HG02870 (cell line): ENCODE measurements at regions not wholly inside any gene's neighbourhood (a gene's known extent, or its start where the extent isn't known, plus 50 kb on each side); places are given as distances from the start of the nearest gene placed in this dataset.
"Not testable (repeated sequence)": the region's sequence is repeated elsewhere in the genome, so short reads cannot be mapped to it uniquely, and the experiment has no call there.

ENCODE experiments used
- ATAC-seq: cut with Tn5 transposase; IDR thresholded peaks from one replicate; pipeline ENCODE4 v1.9.1; 2021; ENCODE audit warnings: mild to moderate bottlenecking, moderate library complexity; ENCODE audit not compliant: unreplicated experiment

GRCh38 chr2:2466534-2466933 is 135.5 kb upstream of the MYT1L start:
- ATAC-seq, result no peak

- no peak for ATAC-seq
Measured at GRCh38 chr2:2464643-2465042, 133.6 kb upstream of the MYT1L start.

GRCh38 chr2:2464094-2464493 is 133.0 kb upstream of the MYT1L start:
- ATAC-seq, result no peak

- no peak for ATAC-seq
Measured at GRCh38 chr2:2456721-2457120, 125.6 kb upstream of the MYT1L start.

- no peak for ATAC-seq
Measured at GRCh38 chr2:2455151-2455550, 124.1 kb upstream of the MYT1L start.

GRCh38 chr2:2452961-2453360 is 121.9 kb upstream of the MYT1L start:
- no peak for ATAC-seq

GRCh38 chr2:2451275-2451674 is 120.2 kb upstream of the MYT1L start:
- ATAC-seq, result not testable (repeated sequence)

GRCh38 chr2:2448178-2448577 is 117.1 kb upstream of the MYT1L start:
- ATAC-seq, result no peak

GRCh38 chr2:2422621-2423020 is 91.5 kb upstream of the MYT1L start:
- no peak for ATAC-seq

GRCh38 chr2:2413525-2413924 is 82.5 kb upstream of the MYT1L start:
- no peak for ATAC-seq

- ATAC-seq, result no peak
Measured at GRCh38 chr2:2410987-2411386, 79.9 kb upstream of the MYT1L start.

- no peak for ATAC-seq
Measured at GRCh38 chr2:2409481-2409880, 78.4 kb upstream of the MYT1L start.

GRCh38 chr2:2405780-2406179 is 74.7 kb upstream of the MYT1L start:
- ATAC-seq, result no peak

- no peak for ATAC-seq
Measured at GRCh38 chr2:2400286-2401038, 69.4 kb upstream of the MYT1L start.

GRCh38 chr2:2399396-2399795 is 68.3 kb upstream of the MYT1L start:
- ATAC-seq, result no peak

GRCh38 chr2:2392332-2392731 is 61.3 kb upstream of the MYT1L start:
- ATAC-seq, result no peak

GRCh38 chr2:2389215-2389614 is 58.1 kb upstream of the MYT1L start:
- no peak for ATAC-seq
